Common myeloid progenitor, CD34-positive (primary cell): ENCODE measurements at regions not wholly inside any gene's neighbourhood (a gene's known extent, or its start where the extent isn't known, plus 50 kb on each side); places are given as distances from the start of the nearest gene placed in this dataset.

ENCODE experiments used
- CTCF ChIA-PET: fragments of 350-600 bp; sonication (Branson Sonifier 250); formaldehyde crosslinking; loops from one replicate; lab custom pipeline; 2021; ENCODE audit warnings: antibody characterized with exemption; lab: Charles Lee
- POLR2A ChIA-PET: fragments of 350-600 bp; sonication (Branson Sonifier 250); formaldehyde crosslinking; loops from one replicate; lab custom pipeline; 2021; ENCODE audit warnings: antibody characterized with exemption; lab: Charles Lee
- DNase-seq, 3 donors: peaks; one replicate each; pipeline versions ENCODE4 v3.0.0 to v3.0.0-alpha.2; 2013
- H3K27ac ChIP-seq, 2 experiments: 1 replicate in 1 of 2; 2 replicates in 1 of 2; pipeline ENCODE4 v1.7.0; 2013; ENCODE audit warnings: inconsistent platforms in 2 of 2, low read length in 2 of 2, mild to moderate bottlenecking in 2 of 2, low read depth in 1 of 2, moderate library complexity in 1 of 2; ENCODE audit not compliant: severe bottlenecking in 2 of 2, insufficient read depth in 1 of 2, poor library complexity in 1 of 2
- H3K27me3 ChIP-seq, 5 experiments: replicated peaks in 2 of 5; 1 replicate in 3 of 5; 2 replicates in 2 of 5; pipeline versions ENCODE4 v1.6.1 to v1.7.0; 2013; ENCODE audit warnings: low read length in 4 of 5, mild to moderate bottlenecking in 2 of 5, moderate library complexity in 2 of 5, inconsistent platforms in 1 of 5; ENCODE audit not compliant: insufficient read depth in 5 of 5, control insufficient read depth in 4 of 5
- H3K36me3 ChIP-seq, 4 experiments: 1 replicate in 2 of 4; 2 replicates in 2 of 4; pipeline versions ENCODE4 v1.6.1 to v1.7.0; 2013; ENCODE audit warnings: low read length in 3 of 4, control low read depth in 1 of 4, mild to moderate bottlenecking in 1 of 4; ENCODE audit not compliant: control insufficient read depth in 4 of 4, insufficient read depth in 4 of 4
- H3K4me1 ChIP-seq, 4 experiments: 1 replicate in 3 of 4; 2 replicates in 1 of 4; pipeline versions ENCODE4 v1.6.1 to v1.7.1; 2013; ENCODE audit warnings: low read length in 3 of 4, mild to moderate bottlenecking in 3 of 4, control low read depth in 1 of 4, inconsistent platforms in 1 of 4, moderate library complexity in 1 of 4; ENCODE audit not compliant: control insufficient read depth in 4 of 4, insufficient read depth in 4 of 4; ENCODE audit errors: control extremely low read depth in 1 of 4
- H3K4me3 ChIP-seq, 7 experiments: 1 replicate in 4 of 7; 2 replicates in 3 of 7; pipeline versions ENCODE4 v1.5.1 to v1.7.0; 2013; ENCODE audit warnings: mild to moderate bottlenecking in 7 of 7, low read length in 6 of 7, moderate library complexity in 6 of 7, inconsistent platforms in 2 of 7, low read depth in 2 of 7, control low read depth in 1 of 7; ENCODE audit not compliant: insufficient read depth in 4 of 7, control insufficient read depth in 1 of 7; ENCODE audit errors: extremely low read depth in 1 of 7
- H3K9me3 ChIP-seq, 5 experiments: 1 replicate in 4 of 5; 2 replicates in 1 of 5; pipeline versions ENCODE4 v1.6.1 to v1.7.1; 2013; ENCODE audit warnings: low read length in 4 of 5, mild to moderate bottlenecking in 2 of 5, inconsistent platforms in 1 of 5, low read depth in 1 of 5, moderate library complexity in 1 of 5; ENCODE audit not compliant: control insufficient read depth in 4 of 5, insufficient read depth in 2 of 5; ENCODE audit errors: control extremely low read depth in 1 of 5
- WGBS: methylation state at CpG from one replicate; pipeline ENCODE4 v1.1.5; 2013; ENCODE audit not compliant: insufficient coverage; 5-methylcytosine and 5-hydroxymethylcytosine counted together

- Histone ChIP-seq H3K27ac (peak overlapping the region in 1 of 2 experiments; percentile 17), H3K9me3 (no peaks in the 10 kb centered on the region), H3K36me3 (no peaks in the 10 kb centered on the region), H3K4me3 (no peak overlapping the region), H3K4me1 (peaks cover 3 to 25% (median 18%) of the 10 kb centered on the region in 4 experiments), H3K27me3 (peaks cover 0 to 6% (median 0%) of the 10 kb centered on the region in 5 experiments)
- WGBS = 100% methylated on average over 4 of the region's 6 CpGs
- DNase-seq = peak in 2 of 3 donors; percentile 50 to 66
- ChIA-PET POLR2A (no interaction called here), CTCF (interaction anchor here (0.9 to 1.1 kb wide), 3 partner anchors 11 to 167 kb away, joined by 3 read pairs; no protein-coding TSS in a partner anchor)
These were observed 131.7 kb upstream of the CHST15 start for GRCh38 chr10:124225029-124225466.

GRCh38 chr10:124224331-124225028 is 131.1 kb upstream of the CHST15 start:
- POLR2A ChIA-PET = no interaction called here
- WGBS = 97% methylated on average over 18 of the region's 18 CpGs
- Histone ChIP-seq H3K27ac (no peak overlapping the region), H3K4me1 (peaks cover 3 to 25% (median 18%) of the 10 kb centered on the region in 4 experiments), H3K36me3 (no peaks in the 10 kb centered on the region), H3K27me3 (peaks cover 0 to 6% (median 0%) of the 10 kb centered on the region in 5 experiments), H3K4me3 (no peak overlapping the region), H3K9me3 (no peaks in the 10 kb centered on the region)
- CTCF ChIA-PET = interaction anchor here (0.7 to 1.2 kb wide), 3 partner anchors 7 to 31 kb away, joined by 3 read pairs; no protein-coding TSS in a partner anchor
- peak in 1 of 3 donors; percentile 39 for DNase-seq

- Histone ChIP-seq H3K36me3 (no peaks in the 10 kb centered on the region), H3K4me3 (no peak overlapping the region), H3K27ac (no peak overlapping the region), H3K9me3 (no peaks in the 10 kb centered on the region), H3K4me1 (peaks cover 3 to 25% (median 18%) of the 10 kb centered on the region in 4 experiments), H3K27me3 (peaks cover 0 to 6% (median 0%) of the 10 kb centered on the region in 5 experiments)
- 92% methylated on average over 6 of the region's 6 CpGs for WGBS
- ChIA-PET POLR2A (no interaction called here), CTCF (interaction anchor here (0.7 to 1.2 kb wide), 2 partner anchors 8 kb away, joined by 3 read pairs; no protein-coding TSS in a partner anchor)
- DNase-seq = no peak
These were observed 130.3 kb upstream of the CHST15 start for GRCh38 chr10:124223711-124224085.

GRCh38 chr10:124222988-124223710 is 129.8 kb upstream of the CHST15 start:
- H3K4me1 ChIP-seq = peaks cover 3 to 25% (median 18%) of the 10 kb centered on the region in 4 experiments
- H3K27ac ChIP-seq = no peak overlapping the region
- POLR2A ChIA-PET = no interaction called here
- DNase-seq = no peak
- no peaks in the 10 kb centered on the region for H3K36me3 ChIP-seq
- H3K9me3 ChIP-seq = no peaks in the 10 kb centered on the region
- H3K27me3 ChIP-seq = peaks cover 0 to 6% (median 0%) of the 10 kb centered on the region in 5 experiments
- WGBS = 92% methylated on average over 10 of the region's 10 CpGs
- no peak overlapping the region for H3K4me3 ChIP-seq
- CTCF ChIA-PET = interaction anchor here (1.0 to 1.5 kb wide), 4 partner anchors 9 to 197 kb away, joined by 3 to 5 read pairs (median 4); no protein-coding TSS in a partner anchor

- POLR2A ChIA-PET = no interaction called here
These were observed 129.1 kb upstream of the CHST15 start for GRCh38 chr10:124222318-124222987.

GRCh38 chr10:124221356-124222317 is 128.2 kb upstream of the CHST15 start:
- no peaks in the 10 kb centered on the region for H3K36me3 ChIP-seq
- H3K4me1 ChIP-seq = peaks cover 3 to 27% (median 19%) of the 10 kb centered on the region in 4 experiments
- no peaks in the 10 kb centered on the region for H3K9me3 ChIP-seq
- no peak overlapping the region for H3K27ac ChIP-seq
- H3K27me3 ChIP-seq = peaks cover 0 to 11% (median 3%) of the 10 kb centered on the region in 5 experiments
- H3K4me3 ChIP-seq = peak overlapping the region in 2 of 7 experiments; percentile 2 to 38
- CTCF ChIA-PET = interaction anchor here (1.3 to 1.5 kb wide), 2 partner anchors 29 to 167 kb away, joined by 4 to 5 read pairs; no protein-coding TSS in a partner anchor
- DNase-seq = peak in 2 of 3 donors; percentile 35 to 56
- WGBS = 27% methylated on average over 12 of the region's 22 CpGs
- POLR2A ChIA-PET = no interaction called here

More at GRCh38 chr10:124222318-124222987, 129.1 kb upstream of the CHST15 start:
- Histone ChIP-seq H3K27me3 (peaks cover 0 to 11% (median 0%) of the 10 kb centered on the region in 5 experiments), H3K36me3 (no peaks in the 10 kb centered on the region), H3K9me3 (no peaks in the 10 kb centered on the region), H3K4me3 (peak overlapping the region in 1 of 7 experiments; percentile 38), H3K4me1 (peaks cover 3 to 25% (median 18%) of the 10 kb centered on the region in 4 experiments), H3K27ac (no peak overlapping the region)
- CTCF ChIA-PET = interaction anchor here (1.0 to 1.5 kb wide), 3 partner anchors 30 to 197 kb away, joined by 4 to 5 read pairs (median 4); no protein-coding TSS in a partner anchor
- DNase-seq = no peak
- WGBS = 91% methylated on average over 14 of the region's 15 CpGs
